Ishikawa (cell line): ENCODE measurements at regions not wholly inside any gene's neighbourhood (a gene's known extent, or its start where the extent isn't known, plus 50 kb on each side); places are given as distances from the start of the nearest gene placed in this dataset.

Experiments used
- CEBPB ChIP-seq: IDR thresholded peaks from 2 replicates; pipeline ENCODE4 v1.6.1; 2012
- CREB1 ChIP-seq: IDR thresholded peaks from 2 replicates; pipeline ENCODE4 v1.6.1; 2012; ENCODE audit warnings: low read depth
- EGR1 ChIP-seq: IDR thresholded peaks from 2 replicates; pipeline ENCODE4 v1.6.1; 2012
- EP300 ChIP-seq: IDR thresholded peaks from 2 replicates; pipeline ENCODE4 v1.6.1; 2012; ENCODE audit warnings: borderline replicate concordance
- FOXM1 ChIP-seq: IDR thresholded peaks from 2 replicates; pipeline ENCODE4 v1.6.1; 2012; ENCODE audit warnings: low read depth, borderline replicate concordance
- NFIC ChIP-seq: IDR thresholded peaks from 2 replicates; pipeline ENCODE4 v1.6.1; 2012
- RAD21 ChIP-seq: IDR thresholded peaks from 2 replicates; pipeline ENCODE4 v1.6.1; 2012; ENCODE audit warnings: low read depth
- TAF1 ChIP-seq: IDR thresholded peaks from 2 replicates; pipeline ENCODE4 v1.6.1; 2012; ENCODE audit warnings: low read depth, mild to moderate bottlenecking
- TCF12 ChIP-seq: IDR thresholded peaks from 2 replicates; pipeline ENCODE4 v1.6.1; 2012; ENCODE audit warnings: low read depth
- TEAD4 ChIP-seq: IDR thresholded peaks from 2 replicates; pipeline ENCODE4 v1.6.1; 2012
- YY1 ChIP-seq: IDR thresholded peaks from 2 replicates; pipeline ENCODE4 v1.6.1; 2012; ENCODE audit warnings: low read depth
- ZBTB7A ChIP-seq: IDR thresholded peaks from 2 replicates; pipeline ENCODE4 v1.6.1; 2012; ENCODE audit warnings: low read depth
- TF ChIP-seq, protein P1 (sequence below): IDR thresholded peaks from 2 replicates; pipeline ENCODE4 v1.6.1; 2012
- TF ChIP-seq, protein P2 (sequence below): IDR thresholded peaks from 2 replicates; pipeline ENCODE4 v1.6.1; 2012
- TF ChIP-seq, protein P3 (sequence below): IDR thresholded peaks from 2 replicates; pipeline ENCODE4 v1.6.1; 2012; ENCODE audit warnings: low read depth, mild to moderate bottlenecking

DNA sequence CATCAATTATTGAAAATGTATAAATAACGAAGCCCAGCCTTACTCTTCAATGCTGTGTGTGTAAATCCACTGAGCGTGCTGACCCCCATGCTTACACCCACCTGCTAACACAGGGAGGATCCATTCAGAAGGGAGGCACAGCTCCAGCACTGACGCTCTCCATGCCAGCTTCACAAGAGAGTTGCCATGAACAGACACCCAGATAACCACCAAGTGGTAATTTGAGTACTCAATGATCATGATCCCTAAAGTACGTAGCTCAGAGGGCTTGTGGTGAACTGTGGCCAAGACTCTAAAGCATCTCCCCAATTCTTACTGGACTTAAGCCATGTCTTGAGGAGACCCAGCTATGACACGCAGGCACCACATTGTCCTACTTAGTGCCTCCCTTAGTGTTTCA is 98.7 kb downstream of the IGLL1 start:
- TF ChIP-seq FOXM1: no peak
- TF ChIP-seq EGR1: no peak
- no peak for TF ChIP-seq TEAD4
- TF ChIP-seq CREB1: no peak
- TF ChIP-seq, protein P1, sequence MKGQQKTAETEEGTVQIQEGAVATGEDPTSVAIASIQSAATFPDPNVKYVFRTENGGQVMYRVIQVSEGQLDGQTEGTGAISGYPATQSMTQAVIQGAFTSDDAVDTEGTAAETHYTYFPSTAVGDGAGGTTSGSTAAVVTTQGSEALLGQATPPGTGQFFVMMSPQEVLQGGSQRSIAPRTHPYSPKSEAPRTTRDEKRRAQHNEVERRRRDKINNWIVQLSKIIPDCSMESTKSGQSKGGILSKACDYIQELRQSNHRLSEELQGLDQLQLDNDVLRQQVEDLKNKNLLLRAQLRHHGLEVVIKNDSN: no peak
- TF ChIP-seq TAF1: no peak
- TF ChIP-seq ZBTB7A: no peak
- TF ChIP-seq, protein P2, sequence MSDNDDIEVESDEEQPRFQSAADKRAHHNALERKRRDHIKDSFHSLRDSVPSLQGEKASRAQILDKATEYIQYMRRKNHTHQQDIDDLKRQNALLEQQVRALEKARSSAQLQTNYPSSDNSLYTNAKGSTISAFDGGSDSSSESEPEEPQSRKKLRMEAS: no peak
- no peak for TF ChIP-seq TCF12
- TF ChIP-seq CEBPB: no peak

DNA sequence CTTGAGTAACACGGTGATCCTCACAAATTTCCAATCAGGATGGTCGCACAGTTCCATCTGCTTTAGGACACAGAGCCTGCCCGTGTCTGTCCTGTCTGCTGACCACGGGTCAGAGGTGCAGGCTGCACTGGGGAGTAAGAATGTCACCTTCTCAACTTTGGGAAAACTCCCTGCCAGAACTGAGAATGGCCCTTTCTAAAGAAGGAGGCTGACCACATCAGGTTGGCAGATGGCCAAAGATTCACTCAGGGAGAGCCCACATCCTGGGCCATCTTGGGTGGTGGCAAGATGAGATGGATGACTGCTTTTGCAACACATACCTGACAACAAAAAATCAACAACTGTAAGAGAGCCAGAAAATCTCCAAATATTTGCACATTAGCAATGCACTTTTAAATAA is 101.9 kb downstream of the IGLL1 start:
- no peak for TF ChIP-seq CREB1
- TF ChIP-seq NFIC: peak; percentile 44

DNA sequence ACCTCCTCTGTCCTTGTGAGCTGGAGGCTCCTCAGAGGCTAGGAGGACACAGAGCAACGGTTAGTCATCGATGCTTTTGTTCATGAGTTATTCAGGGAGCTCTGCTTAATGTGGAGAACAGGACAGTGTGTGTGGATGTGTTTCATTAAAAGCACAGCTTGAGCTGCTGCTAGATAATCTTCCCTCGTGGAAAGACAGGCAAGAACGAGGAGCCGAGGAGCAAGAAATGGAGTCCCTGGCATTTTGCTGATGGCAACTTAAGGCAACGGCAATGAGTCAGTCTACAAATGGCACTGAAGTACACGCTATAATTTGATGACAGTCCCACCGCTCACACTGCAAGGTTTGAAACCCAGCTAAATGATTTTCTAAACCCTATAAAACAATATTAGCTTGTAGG is 106.2 kb downstream of the IGLL1 start:
- TF ChIP-seq NFIC (no peak), EGR1 (no peak), RAD21 (no peak), YY1 (no peak)
- TF ChIP-seq, protein P3, sequence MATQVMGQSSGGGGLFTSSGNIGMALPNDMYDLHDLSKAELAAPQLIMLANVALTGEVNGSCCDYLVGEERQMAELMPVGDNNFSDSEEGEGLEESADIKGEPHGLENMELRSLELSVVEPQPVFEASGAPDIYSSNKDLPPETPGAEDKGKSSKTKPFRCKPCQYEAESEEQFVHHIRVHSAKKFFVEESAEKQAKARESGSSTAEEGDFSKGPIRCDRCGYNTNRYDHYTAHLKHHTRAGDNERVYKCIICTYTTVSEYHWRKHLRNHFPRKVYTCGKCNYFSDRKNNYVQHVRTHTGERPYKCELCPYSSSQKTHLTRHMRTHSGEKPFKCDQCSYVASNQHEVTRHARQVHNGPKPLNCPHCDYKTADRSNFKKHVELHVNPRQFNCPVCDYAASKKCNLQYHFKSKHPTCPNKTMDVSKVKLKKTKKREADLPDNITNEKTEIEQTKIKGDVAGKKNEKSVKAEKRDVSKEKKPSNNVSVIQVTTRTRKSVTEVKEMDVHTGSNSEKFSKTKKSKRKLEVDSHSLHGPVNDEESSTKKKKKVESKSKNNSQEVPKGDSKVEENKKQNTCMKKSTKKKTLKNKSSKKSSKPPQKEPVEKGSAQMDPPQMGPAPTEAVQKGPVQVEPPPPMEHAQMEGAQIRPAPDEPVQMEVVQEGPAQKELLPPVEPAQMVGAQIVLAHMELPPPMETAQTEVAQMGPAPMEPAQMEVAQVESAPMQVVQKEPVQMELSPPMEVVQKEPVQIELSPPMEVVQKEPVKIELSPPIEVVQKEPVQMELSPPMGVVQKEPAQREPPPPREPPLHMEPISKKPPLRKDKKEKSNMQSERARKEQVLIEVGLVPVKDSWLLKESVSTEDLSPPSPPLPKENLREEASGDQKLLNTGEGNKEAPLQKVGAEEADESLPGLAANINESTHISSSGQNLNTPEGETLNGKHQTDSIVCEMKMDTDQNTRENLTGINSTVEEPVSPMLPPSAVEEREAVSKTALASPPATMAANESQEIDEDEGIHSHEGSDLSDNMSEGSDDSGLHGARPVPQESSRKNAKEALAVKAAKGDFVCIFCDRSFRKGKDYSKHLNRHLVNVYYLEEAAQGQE: no peak

DNA sequence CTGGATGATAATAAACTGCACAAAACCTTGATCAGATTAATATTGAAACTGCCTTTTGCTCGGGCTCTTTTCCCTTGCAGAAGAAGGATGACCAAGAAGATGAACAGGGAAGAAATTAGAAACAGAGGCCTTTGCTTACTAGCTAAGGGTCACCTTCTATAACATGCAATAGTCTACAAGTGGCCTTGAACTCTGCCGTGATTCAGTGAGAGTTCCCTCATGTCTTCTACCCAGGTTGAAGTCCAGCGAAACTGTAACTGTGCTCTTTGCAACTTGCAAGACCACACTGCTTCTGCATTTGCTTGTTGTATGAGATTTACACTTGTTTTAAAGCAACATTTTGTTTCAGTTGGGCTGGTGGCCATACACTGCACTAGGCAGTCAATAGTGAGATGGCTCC is 108.4 kb downstream of the IGLL1 start:
- TF ChIP-seq CREB1: no peak
- TF ChIP-seq, protein P3: no peak
- no peak for TF ChIP-seq EP300
- TF ChIP-seq, protein P2: no peak
- TF ChIP-seq CEBPB: no peak
- no peak for TF ChIP-seq TAF1
- no peak for TF ChIP-seq NFIC
- no peak for TF ChIP-seq TEAD4
- TF ChIP-seq, protein P1: no peak
- TF ChIP-seq EGR1: no peak
- TF ChIP-seq ZBTB7A: no peak
- no peak for TF ChIP-seq TCF12
- TF ChIP-seq RAD21: no peak
- no peak for TF ChIP-seq YY1

DNA sequence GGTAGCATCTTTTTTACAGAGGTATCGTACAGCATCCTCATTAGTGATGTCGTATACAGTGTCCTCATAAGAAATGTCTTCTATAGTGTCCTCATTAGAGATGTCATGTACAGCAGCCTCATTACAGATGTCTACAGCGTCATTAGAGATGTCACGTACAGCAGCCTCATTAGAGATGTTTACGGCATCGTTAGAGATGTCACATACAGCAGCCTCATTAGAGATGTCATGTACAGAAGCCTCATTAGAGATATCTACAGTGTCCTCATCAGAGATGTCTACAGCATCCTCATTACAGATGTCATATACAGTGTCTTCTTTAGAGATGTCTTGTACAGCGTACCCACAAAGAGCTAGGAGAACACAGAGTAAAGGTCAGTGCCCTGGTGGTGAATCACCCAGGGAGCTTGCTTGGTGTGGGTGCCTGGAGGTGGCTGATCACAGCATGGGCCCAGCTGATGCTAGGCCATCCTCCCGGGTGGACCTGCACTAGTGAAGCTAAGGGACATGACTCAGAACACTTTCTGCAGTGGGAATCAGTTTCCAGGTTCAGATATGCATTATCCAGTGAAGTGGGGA is 109.2 kb downstream of the IGLL1 start:
- no peak for TF ChIP-seq RAD21

DNA sequence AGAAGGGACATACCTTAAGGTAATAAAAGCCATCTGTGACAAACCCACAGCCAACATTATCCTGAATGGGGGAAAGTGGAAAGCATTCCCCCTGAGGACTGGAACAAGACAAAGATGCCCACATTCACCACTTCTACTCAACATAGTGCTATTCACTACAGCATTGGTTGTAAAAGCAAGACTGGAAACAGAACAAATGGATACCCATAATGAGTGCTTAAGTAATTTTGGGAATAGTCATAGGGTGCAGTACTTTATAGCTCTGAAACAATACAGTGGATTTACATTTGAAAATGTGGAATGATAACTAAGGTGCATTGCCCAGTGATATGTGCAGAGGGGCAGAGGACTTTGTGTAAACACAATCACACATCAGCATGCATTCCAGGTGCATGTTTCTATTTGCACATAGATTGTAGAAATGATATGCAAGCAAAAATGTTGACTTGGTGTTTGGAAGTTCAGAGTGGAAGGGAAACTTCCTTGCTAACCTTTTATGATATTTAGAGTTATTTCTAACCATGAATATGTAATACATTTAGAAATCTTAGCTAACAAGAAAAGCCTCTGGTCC is 112.3 kb downstream of the IGLL1 start:
- TF ChIP-seq, protein P3: no peak
- TF ChIP-seq TCF12: no peak
- TF ChIP-seq FOXM1: no peak
- no peak for TF ChIP-seq CREB1
- TF ChIP-seq ZBTB7A: no peak
- TF ChIP-seq, protein P2: no peak
- no peak for TF ChIP-seq YY1
- no peak for TF ChIP-seq EP300
- no peak for TF ChIP-seq TEAD4
- TF ChIP-seq NFIC: no peak
